Activated B cell treated with CpG ODN at 0.5 μM for 24 hours (primary cell): ENCODE measurements at regions not wholly inside any gene's neighbourhood (a gene's known extent, or its start where the extent isn't known, plus 50 kb on each side); places are given as distances from the start of the nearest gene placed in this dataset.

ENCODE experiments used
- ATAC-seq: fragments of 200-7000 bp; cut with Tn5 transposase; one replicate; pipeline ENCODE4 v1.10.0; 2021; ENCODE audit warnings: low read depth, mild to moderate bottlenecking, moderate library complexity
- CTCF ChIA-PET: fragments of 350-600 bp; sonication (Branson Sonifier 250); formaldehyde crosslinking; loops from one replicate; lab custom pipeline; 2021; ENCODE audit warnings: antibody characterized with exemption; lab: Charles Lee
- POLR2A ChIA-PET: fragments of 350-600 bp; sonication (Branson Sonifier 250); formaldehyde crosslinking; loops from one replicate; lab custom pipeline; 2021; ENCODE audit warnings: antibody characterized with exemption; lab: Charles Lee
- DNase-seq: peaks from one replicate; pipeline ENCODE4 v3.0.0; 2022
- H3K27ac Mint-ChIP-seq: one replicate; pipeline ENCODE4 v1.8.0; 2020; ENCODE audit warnings: mixed read lengths
- H3K27me3 Mint-ChIP-seq: one replicate; pipeline ENCODE4 v1.8.0; 2021; ENCODE audit warnings: mixed read lengths
- H3K36me3 Mint-ChIP-seq: one replicate; pipeline ENCODE4 v1.8.0; 2021; ENCODE audit warnings: low read depth, mixed read lengths
- H3K4me1 Mint-ChIP-seq: one replicate; pipeline ENCODE4 v1.8.0; 2021; ENCODE audit warnings: mixed read lengths
- H3K4me3 Mint-ChIP-seq: one replicate; pipeline ENCODE4 v1.8.0; 2020; ENCODE audit warnings: mild to moderate bottlenecking, mixed read lengths
- H3K9me3 Mint-ChIP-seq: one replicate; pipeline ENCODE4 v1.8.0; 2020; ENCODE audit warnings: mixed read lengths
- CTCF ChIP-seq: fragments of 200-600 bp; IDR thresholded peaks from one replicate; pipeline ENCODE4 v1.8.0; 2022; ENCODE audit warnings: antibody characterized with exemption, mild to moderate bottlenecking
- intact Hi-C: fragments of 100-400 bp; cut with micrococcal nuclease; formaldehyde crosslinking; loops from one replicate; pipeline ENCODE4 v1.15.1; 2024

GRCh38 chr5:119811458-119811857, 182.1 kb downstream of the FAM170A start:
- Mint-ChIP-seq H3K27ac (no peak overlapping the region), H3K4me3 (no peak overlapping the region), H3K36me3 (no peaks in the 10 kb centered on the region), H3K9me3 (peaks cover 13% of the 10 kb centered on the region), H3K27me3 (no peaks in the 10 kb centered on the region), H3K4me1 (no peaks in the 10 kb centered on the region)
- DNase-seq (no peak), ATAC-seq (no peak)
- intact Hi-C loops, result no loop called here
- ChIA-PET POLR2A (no interaction called here), CTCF (no interaction called here)
- no peak for TF ChIP-seq CTCF

GRCh38 chr5:119814655-119815054, 185.3 kb downstream of the FAM170A start:
- H3K4me1 Mint-ChIP-seq, result no peaks in the 10 kb centered on the region
- no peaks in the 10 kb centered on the region for H3K9me3 Mint-ChIP-seq
- H3K4me3 Mint-ChIP-seq, result no peak overlapping the region
- ATAC-seq (no peak), DNase-seq (no peak)
- H3K36me3 Mint-ChIP-seq, result no peaks in the 10 kb centered on the region
- no peak for TF ChIP-seq CTCF
- CTCF ChIA-PET, result no interaction called here
- no peak overlapping the region for H3K27ac Mint-ChIP-seq
- H3K27me3 Mint-ChIP-seq, result no peaks in the 10 kb centered on the region
- POLR2A ChIA-PET, result no interaction called here
- intact Hi-C loops, result no loop called here

GRCh38 chr5:119816055-119816454, 186.7 kb downstream of the FAM170A start:
- ChIA-PET CTCF (no interaction called here), POLR2A (no interaction called here)
- no peak overlapping the region for H3K27ac Mint-ChIP-seq
- ATAC-seq (no peak), DNase-seq (no peak)
- no peaks in the 10 kb centered on the region for H3K36me3 Mint-ChIP-seq
- TF ChIP-seq CTCF, result no peak
- no peak overlapping the region for H3K4me3 Mint-ChIP-seq
- H3K9me3 Mint-ChIP-seq, result no peaks in the 10 kb centered on the region
- H3K27me3 Mint-ChIP-seq, result no peaks in the 10 kb centered on the region
- intact Hi-C loops, result no loop called here
- H3K4me1 Mint-ChIP-seq, result no peaks in the 10 kb centered on the region

GRCh38 chr5:119820016-119820415, 190.7 kb downstream of the FAM170A start:
- CTCF ChIA-PET, result no interaction called here
- POLR2A ChIA-PET, result no interaction called here
- H3K9me3 Mint-ChIP-seq, result no peaks in the 10 kb centered on the region
- DNase-seq (no peak), ATAC-seq (no peak)
- H3K4me3 Mint-ChIP-seq, result no peak overlapping the region
- no peaks in the 10 kb centered on the region for H3K36me3 Mint-ChIP-seq
- H3K27me3 Mint-ChIP-seq, result no peaks in the 10 kb centered on the region
- no peak for TF ChIP-seq CTCF
- no peaks in the 10 kb centered on the region for H3K4me1 Mint-ChIP-seq
- intact Hi-C loops, result no loop called here
- no peak overlapping the region for H3K27ac Mint-ChIP-seq

- CTCF ChIA-PET, result no interaction called here
- POLR2A ChIA-PET, result no interaction called here
- no peak overlapping the region for H3K27ac Mint-ChIP-seq
- no peak for ATAC-seq
- H3K9me3 Mint-ChIP-seq, result no peaks in the 10 kb centered on the region
- H3K4me1 Mint-ChIP-seq, result no peaks in the 10 kb centered on the region
- intact Hi-C loops, result no loop called here
- H3K4me3 Mint-ChIP-seq, result no peak overlapping the region
- H3K36me3 Mint-ChIP-seq, result no peaks in the 10 kb centered on the region
- no peak for DNase-seq
- H3K27me3 Mint-ChIP-seq, result no peaks in the 10 kb centered on the region
- no peak for TF ChIP-seq CTCF
These were observed 191.2 kb downstream of the FAM170A start for GRCh38 chr5:119820608-119821007.
